Inflammatory macrophage (primary cell): ENCODE measurements at regions not wholly inside any gene's neighbourhood (a gene's known extent, or its start where the extent isn't known, plus 50 kb on each side); places are given as distances from the start of the nearest gene placed in this dataset.
A peak's percentile ranks its signal among the peaks of the same experiment; 100 is the strongest.
"Not testable (repeated sequence)": the region's sequence is repeated elsewhere in the genome, so short reads cannot be mapped to it uniquely, and the experiment has no call there.

Experiments used
- DNase-seq, 2 donors: peaks; one replicate each; pipeline ENCODE4 v3.0.0-alpha.2; 2020 to 2022

DNA sequence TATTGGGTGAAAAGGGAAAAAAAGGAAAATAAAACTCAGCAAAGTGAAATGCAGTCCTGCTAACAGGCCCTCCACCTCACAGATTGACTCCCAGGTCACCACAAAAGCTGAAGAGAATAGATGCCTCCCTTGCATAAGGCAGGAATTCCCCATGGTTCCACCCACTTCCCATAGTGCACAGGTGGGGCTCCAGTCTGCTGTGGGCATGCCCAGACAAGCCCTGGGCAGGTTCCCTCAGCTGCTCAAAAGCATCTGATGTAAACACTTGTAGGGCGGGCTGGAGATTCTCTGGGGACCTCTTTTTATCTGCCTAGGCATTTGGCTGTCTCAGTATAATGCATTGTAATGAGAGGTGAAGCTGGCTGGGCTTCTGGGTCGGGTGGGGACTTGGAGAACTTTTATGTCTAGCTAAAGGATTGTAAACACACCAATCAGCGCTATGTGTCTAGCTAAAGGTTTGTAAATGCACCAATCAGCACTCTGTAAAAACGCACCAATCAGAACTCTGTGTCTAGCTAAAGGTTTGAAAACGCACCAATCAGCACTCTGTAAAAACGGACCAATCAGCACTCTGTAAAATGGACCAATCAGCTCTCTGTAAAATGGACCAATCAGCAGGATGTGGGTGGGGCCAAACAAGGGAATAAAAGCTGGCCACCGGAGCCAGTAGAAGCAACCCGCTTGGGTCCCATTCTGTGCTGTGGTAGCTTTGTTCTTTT lies 1231.5 kb downstream of the ADGRL3 start:
- not testable (repeated sequence) for DNase-seq

DNA sequence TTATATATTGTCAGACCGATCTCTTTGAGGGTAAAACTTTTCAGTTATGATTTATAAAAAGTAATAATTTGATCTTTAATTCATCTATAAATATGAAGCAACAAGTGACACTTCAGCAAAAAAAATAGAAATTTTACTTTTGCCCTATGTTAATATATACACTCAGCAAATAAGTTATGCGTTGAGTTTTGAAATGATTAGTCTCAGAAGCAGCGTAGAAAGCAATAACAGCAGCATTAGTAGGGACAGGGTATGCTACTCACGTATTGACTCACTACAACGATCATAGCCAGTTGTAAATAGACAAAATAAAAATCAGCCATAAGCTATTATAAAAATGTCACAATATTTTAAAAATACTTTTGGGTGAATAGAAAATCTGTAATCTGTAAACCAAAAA lies 1229.2 kb downstream of the ADGRL3 start:
- DNase-seq, result no peak

DNA sequence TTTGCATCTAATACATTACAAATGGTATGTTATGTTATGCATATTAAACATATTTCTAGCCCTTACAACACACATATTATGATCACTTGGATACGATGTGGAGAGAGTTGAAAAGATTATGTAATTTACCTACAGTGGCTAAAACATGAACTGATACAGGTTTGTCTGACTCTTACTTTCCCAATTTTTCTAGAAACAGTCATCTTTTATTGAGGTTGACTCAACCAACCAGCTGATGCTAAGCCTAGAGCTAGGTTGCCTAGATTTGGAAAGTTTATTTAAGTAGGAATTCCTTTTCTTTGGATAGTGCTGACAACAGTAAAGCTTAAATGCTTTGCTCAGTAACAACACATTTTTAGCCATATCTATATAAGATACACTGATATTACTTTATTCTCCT lies 1215.1 kb downstream of the ADGRL3 start:
- DNase-seq, result no peak

DNA sequence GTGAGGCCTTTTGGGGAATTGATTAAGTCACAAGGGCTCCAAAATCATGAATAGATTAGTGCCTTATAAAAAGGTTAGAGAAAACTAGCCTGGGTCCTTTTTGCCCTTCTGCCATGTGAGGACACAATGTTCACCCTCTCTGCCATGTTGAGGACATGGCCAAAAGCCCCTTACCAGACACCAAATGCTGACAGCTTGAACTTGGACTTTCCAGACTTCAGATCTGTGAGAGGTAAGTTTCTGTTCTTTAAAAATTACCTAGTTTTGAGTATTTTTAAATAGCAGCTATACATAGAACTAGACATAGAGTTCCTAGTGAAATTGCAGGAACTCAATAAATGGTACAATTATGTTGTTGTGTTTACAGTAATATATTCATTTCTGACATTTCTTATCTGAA lies 1214.4 kb downstream of the ADGRL3 start:
- no peak for DNase-seq

DNA sequence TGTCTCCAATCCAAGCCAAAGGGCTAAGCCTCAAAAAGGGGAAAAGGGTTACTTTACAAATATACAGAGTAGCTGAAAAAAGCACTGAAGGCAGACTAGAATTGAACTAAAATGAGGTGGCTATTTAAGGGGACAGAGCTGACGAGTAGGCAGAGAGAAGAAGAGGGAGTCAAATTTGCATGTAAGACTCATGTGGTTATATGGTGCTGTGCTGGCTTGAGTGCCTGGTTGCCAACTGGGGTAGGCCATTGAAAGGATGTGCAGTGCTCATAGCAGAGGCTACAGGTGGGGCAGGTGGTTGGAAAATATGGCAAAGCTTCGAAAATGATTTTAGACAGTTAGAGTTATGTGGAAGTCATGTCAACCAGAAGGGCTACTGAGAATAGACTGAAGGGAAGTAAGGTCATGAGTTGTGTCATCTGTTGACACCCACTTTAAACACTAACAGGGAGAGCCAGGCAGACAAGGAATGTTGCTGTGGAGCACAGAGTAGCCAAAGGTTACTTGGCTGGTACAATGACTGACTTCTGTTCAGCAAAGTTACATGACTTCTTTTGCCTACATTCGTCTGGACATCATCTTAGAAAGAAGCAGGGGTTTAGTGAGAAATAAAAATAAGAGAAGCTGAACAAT lies 1210.4 kb downstream of the ADGRL3 start:
- DNase-seq, result peak; percentile 23 to 43

DNA sequence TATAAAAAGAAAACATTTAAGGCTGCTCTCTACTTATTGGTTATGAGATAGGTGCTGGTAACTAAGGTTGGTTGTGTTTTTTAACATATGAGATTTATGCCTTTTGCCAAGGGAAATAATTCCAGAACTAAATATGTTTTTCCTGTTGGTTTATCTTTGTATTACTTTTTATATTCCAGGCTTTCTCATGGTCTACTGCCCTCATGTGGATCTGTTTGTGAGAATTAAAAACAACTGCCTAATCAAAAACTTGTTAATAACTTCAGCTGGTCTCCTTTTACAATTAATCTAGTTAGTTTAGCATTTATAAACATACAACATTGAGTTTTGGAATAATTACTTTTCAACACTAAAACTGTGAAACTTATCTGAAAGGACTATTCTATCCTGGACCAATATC lies 1208.3 kb downstream of the ADGRL3 start:
- DNase-seq, result no peak

DNA sequence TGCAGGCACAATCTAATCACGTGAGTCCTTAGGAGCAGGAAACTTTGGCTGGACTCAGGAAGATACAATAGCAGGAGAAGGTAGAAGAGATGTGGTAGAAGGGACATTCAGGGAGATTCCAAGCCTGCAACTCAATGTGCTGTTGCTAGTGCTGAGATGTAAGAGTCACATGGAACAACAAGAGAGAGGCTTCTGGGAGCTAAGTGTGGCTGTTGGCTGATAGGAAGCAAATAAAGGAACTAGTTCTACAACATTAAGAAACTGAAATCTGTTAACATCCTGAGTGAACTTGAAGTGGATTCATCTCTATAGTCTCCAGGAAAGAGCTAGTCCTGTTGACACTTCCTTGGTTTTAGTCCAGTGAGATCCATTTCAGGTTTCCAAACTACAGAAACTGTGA lies 1207.4 kb downstream of the ADGRL3 start:
- peak; percentile 20 to 27 for DNase-seq

DNA sequence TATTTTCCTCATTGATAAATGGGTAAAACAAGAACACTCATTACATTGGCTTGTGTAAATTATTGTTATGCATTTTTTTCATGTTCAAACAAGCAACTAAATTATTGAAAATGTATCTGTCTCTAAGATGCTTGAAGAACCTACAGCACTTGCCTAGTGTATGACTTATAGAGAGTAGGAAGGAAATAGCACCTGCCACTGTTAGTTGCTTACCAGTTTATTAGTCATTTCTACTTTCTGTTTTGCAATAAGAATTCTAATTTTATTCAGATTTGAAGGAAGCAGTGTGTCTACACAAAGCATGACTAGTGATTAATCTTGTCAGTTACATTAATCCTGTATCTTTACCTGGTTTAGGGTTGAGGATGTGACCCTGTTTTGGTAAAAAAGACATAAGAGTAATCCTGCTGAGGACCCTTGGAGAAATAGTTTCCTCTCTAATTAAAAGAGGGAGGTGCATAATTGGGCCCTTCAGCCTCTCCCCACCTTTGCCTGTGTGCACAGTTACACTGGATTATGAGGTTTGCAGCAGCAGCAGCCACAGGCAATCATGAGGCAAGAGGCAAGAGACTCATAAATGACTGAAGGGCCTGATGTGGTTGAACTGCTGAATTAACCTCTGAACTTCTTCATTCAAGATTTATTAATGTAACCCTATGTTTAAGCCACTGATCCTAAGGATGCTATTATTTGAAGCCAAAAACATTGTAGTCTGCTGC lies 1202.1 kb downstream of the ADGRL3 start:
- peak in 1 of 2 donors; percentile 10 for DNase-seq

DNA sequence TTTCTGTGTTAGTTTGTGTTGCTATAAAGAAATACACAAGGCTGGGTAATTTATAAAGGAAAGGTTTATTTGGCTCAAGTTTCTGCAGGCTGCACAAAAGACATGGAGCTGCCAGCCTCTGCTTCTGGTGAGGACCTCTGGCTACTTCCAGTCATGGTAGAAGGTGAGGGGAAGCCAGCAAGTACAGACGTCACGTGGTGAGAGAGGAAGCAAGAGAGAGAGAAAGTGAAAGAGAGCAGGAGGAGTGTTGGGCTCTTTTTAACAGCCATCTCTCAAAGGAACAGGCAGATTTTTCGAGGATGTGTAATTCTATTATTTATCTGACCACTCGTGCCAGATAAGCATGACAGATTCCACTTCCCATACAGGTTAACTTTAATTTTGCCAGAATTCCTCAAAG lies 1199.1 kb downstream of the ADGRL3 start:
- DNase-seq, result peak; percentile 15 to 19

DNA sequence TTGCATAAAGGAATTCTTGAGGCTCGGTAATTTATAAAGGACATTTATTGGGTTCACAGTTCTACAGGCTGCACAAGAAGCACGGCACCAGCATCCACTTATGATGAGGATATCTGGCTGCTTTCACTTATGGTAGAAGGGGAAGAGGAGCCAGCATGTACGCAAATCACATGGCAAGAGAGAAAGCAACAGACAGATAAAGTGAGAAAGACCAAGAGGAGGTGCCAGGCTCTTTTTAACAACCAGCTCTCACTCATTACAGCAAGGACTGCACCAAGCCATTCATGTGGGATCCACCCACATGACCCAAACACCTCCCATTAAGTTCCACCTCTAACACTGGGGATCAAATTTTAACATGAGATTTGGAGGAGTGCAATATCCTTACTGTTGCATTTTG lies 1198.2 kb downstream of the ADGRL3 start:
- no peak for DNase-seq

DNA sequence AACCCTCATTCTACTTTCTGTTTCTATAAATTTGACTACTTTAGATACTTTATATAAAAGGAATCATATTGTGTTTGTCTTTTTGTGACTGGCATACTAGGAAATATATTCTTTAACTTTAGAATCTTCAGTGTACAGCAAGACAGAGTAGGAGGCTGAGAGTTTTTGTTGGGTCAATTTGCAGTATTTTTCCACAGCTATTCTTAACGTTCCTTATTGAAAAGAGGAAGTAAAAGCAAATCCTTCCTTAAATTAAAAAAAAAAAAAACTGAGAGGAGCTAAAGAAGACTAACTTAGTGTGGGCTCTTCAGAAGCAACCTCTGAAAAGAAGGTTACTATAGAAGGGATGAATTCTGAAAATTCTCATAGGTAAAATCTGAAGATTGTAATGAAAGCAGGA lies 1194.6 kb downstream of the ADGRL3 start:
- peak; percentile 47 to 49 for DNase-seq

DNA sequence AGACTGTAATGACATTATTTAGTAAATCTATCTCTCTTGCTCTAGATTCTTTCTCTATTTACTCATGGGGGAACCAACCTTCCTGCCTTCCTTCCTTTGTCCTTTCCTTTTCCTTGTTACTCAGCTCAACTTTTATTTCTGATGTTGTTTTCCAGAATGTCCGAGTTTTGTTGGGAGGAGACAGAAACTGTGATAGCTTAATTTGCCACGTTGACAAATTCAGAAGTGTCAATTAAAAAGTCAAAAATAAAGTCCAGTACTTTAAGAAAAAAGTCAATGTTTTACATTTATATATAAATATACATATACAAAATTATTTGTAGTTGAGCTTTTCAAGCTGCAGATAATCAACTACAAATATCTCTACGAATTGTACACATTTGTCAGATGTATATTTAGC lies 1187.7 kb downstream of the ADGRL3 start:
- no peak for DNase-seq

DNA sequence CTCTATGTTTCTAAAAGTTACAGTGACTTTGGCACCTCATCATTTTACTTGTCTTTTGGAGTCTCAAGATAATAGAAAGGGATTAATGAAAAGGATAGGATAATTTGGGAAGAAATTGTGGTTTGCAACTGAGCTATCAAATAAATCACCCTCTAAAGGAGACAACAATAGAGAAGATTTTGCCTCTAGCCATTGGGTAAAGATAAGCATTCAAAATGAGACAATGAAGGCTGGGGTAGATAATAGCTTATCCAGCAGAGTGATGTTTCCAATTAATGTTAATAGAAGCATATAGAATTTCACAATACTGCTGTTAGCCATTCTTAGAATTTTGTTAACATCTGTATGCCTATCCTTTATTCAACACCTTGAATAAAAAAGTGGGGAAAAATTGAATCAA lies 1177.6 kb downstream of the ADGRL3 start:
- no peak for DNase-seq

DNA sequence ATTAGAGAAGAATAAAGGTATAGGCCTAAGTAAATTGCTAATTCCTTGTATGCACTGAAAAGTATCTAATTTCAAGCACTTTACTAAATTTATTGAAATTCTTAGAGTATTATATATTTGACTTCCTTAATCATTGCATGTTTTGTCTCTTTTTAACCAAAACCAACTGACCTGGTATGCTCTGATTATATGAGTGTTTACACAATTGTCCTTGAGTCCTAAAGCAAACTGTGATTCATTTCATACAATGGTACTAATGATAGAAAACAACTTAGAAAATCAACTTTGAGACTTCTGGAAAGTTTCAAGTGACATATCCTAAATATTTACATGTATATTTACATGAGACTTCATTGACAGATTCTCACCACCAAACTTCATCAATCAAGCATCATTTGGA lies 1177.1 kb downstream of the ADGRL3 start:
- DNase-seq, result no peak

DNA sequence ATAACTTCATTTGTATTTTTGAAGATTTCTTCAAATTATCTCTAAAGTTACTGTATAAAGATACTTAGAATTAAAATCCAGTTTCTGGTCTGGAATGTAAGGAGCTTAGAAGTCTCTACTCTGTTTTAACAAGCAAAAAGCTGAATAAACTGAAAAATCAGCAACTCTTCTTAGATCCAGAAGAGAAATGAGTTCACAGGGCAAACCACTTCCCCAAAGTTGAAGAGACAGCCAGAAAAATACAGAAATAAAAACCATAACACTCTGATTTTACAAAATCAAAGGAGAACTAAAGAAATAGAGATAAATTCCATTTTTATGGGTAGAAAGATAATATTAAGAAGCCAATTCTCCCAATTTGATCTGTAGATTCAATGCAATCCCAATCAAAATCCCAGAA lies 1166.8 kb downstream of the ADGRL3 start:
- peak in 1 of 2 donors; percentile 34 for DNase-seq

DNA sequence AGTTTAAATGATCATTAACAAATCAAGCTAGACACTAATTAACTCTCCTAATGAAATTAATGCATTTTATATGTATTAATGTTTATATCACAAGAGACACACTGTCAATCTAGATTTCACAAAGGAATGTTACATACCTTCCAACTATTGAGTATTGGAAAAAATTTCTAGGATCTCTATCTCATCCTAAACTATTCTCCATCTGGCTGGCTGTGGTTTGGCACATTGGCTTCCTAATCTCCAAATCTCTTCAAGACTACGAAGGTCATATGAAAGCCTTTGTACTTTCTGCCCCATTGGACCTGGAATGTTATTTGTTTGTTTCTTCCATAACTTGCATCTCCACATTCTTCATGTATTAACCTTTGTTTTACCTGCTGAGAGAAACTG lies 1160.0 kb downstream of the ADGRL3 start:
- DNase-seq, result no peak

DNA sequence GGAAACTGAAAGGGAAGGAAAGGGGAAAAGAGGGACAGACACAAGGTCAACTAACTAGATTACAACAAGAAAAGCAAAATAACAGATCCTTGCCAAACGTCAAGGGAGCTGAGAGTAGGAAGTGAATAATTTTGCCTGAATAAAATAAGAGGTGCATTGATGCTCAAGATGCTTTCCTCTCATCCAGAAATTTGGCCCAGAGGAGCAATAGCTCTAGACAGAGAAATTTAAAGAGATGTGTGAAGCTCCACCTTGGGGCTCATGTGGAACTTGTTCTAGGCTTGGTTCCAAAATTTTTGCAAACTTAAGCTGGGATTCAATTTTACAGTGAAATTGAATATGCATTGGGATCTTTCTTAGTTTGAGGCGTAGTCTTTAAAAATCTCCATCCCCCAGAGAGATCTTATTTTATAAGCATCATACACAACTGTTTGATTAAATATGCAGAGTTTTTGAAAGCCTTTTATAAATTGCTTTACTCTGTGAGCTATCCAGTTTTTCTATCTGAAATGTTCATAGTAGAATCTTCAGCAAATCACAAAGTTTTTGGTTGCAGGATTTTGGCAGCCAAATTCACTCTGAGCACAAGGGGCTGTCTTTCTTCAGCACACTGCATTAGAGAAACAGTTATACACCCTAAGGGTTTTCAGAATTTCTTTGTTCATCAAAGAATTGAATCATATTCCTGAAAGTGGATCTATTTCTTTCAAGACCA lies 1159.5 kb downstream of the ADGRL3 start:
- no peak for DNase-seq

DNA sequence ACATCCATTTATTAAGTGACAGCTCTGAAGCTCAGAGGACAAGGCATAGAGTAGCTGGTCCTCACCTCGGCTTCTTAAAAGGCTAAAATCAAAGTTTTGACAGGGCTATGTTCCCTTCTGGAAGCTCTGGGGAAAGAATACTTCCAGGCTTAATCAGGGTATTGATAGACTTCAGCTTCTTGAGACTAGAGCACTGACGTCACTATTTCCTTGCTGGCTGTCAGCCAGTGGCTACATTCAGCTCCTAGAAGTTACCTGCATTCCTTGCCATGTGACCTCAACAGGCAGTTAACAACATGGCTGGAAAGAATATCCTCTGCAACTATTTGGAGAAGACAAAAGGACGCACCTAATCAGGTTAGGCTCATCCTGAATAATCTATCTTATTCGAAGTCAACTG lies 1144.8 kb downstream of the ADGRL3 start:
- DNase-seq, result no peak

DNA sequence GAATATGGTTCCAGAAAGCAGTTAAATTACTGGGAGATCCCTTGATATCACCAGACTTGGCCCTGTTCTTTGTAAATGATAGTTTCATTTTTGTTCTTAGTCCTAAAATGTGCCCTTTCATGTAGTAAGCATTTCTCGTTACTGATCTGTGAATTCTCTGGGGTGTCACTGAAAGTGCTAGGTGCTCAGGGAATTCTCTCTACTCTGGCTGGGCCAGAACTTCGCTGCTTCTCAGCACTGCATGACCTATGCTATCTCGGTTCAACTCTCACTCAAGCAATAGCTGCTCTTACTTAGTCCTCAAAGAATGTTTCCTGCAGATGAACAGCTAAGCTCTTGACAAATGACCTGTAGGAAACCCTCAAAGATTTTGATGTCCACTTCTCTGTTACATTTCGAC lies 1144.3 kb downstream of the ADGRL3 start:
- DNase-seq, result no peak

DNA sequence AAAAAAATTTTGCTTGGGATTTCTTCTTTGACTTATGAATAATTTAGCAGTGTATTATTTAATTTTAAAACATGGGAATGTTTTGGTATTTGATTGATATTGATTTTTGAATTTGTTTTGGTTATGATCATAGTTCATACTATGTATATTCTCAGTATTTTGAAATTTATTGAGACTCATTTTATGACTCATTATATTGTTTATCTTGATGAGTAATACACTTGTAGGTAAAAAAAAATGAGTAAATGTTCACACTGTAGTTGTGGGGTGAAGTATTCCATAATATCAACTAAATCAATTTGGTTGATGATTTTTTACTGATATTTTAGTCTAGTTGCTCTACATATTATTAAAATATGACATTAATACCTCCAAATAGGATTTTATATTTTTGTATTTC lies 1142.2 kb downstream of the ADGRL3 start:
- no peak for DNase-seq

DNA sequence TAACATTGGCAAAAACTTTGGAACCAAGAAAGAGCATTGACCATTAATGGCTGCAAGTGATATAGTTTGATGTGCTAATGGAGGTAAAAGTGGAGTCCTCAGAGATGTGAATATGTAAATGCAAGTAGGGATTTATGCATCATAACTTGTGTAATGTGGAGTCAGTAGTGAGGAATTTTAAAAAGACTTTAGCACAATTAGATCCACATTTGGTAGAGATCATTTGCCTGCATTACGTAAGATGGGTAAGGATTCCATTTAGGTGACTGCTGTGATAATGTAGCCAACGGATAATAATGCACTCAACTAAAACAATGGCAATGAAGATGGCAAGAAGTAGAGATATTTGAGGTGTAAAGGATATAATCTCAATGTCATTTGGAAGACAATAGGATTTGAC lies 1128.4 kb downstream of the ADGRL3 start:
- no peak for DNase-seq

DNA sequence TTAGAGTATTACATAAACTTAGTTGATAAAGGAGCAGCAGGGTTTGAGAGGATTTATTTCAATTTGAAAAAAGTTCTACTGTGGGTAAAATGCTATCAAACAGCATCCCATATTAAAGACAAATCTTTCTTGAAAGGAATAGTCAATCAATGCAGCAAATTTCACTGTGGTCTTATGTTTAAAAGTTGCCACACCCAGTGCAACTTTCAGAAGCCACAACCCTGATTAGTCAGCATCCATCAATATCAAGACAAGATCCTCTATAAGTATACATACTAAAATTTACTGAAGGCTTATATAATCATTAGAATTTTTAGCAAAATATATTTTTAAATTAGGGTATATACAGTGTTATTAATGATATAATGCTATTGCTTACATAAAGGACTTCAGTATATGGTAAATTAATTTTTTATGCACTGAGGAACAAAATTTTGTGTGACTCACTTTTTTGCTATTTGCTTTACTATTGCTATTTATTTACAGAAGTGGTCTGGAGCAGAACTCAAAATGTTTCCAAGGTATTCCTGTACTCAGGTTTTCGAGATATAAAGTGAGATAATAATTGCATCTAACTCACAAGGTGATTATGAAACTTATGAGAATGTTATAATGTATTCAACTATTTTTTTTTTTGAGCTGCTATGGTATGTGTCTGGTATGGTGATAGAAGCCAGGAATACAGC lies 1127.6 kb downstream of the ADGRL3 start:
- no peak for DNase-seq

DNA sequence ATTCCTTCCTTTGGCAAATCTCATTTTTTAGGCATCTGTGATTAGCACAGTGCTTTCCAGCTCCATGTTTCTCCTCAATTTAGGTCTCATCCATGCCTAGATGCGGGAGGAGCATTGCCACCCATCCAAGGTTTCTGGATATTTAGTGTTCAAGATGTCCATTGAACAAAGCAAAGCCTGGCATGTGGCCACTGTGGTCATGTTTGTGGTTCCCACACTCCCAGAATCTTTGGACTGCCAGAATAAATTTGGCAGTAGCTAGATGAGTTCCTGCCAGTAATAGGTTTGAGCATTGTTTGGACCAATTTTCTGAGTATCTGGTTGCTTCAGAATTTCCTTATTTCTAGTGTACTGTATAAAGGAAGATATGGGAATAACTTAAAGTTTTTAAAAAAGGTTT lies 1124.1 kb downstream of the ADGRL3 start:
- no peak for DNase-seq
